MM.1S (cell line): ENCODE measurements at regions not wholly inside any gene's neighbourhood (a gene's known extent, or its start where the extent isn't known, plus 50 kb on each side); places are given as distances from the start of the nearest gene placed in this dataset.

ENCODE experiments used
- CTCF ChIP-seq: fragments of 300-600 bp; sonication (generic); IDR thresholded peaks from 2 replicates; pipeline ENCODE4 v1.5.1; 2016; ENCODE audit warnings: antibody characterized with exemption, low read length, mixed read lengths
- EZH2 ChIP-seq: fragments of 300-600 bp; sonication (generic); optimal IDR thresholded peaks from 2 replicates; pipeline ENCODE3; 2017; ENCODE audit warnings: low read depth, mild to moderate bottlenecking, antibody characterized with exemption, low read length, mixed read lengths
- EZH2phosphoT487 ChIP-seq: fragments of 300-600 bp; sonication (generic); IDR thresholded peaks from 2 replicates; pipeline ENCODE4 v1.6.1; 2018; ENCODE audit warnings: antibody characterized with exemption, low read length

DNA sequence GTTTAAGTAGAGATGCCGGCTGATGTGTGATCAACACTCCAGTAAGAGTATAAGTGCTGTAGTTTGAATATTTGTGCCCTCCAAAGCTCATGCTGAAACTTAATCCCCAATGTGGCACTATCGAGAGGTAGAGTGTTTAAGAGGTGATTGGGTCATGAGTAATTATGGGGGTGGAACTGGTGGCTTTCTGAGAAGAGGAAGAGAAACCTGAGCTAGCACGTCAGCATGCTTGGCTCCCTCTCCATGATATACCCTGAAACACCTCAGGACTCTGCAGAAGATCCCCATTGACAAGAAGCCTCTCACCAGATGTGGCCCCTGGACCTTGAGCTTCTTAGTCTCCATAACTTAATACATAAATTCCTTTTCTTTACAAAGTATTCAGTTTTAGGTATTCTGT, 584.8 kb downstream of the TSN start:
- TF ChIP-seq CTCF (no peak), EZH2phosphoT487 (no peak), EZH2 (no peak)
